ENCODE measurements at regions not wholly inside any gene's neighbourhood (a gene's known extent, or its start where the extent isn't known, plus 50 kb on each side); places are given as distances from the start of the nearest gene placed in this dataset.

GRCh38 chr20:16898433-16898832 lies 150.3 kb downstream of the OTOR start:
- Histone ChIP-seq H3K36me3 (ENCODE audit: control insufficient read depth in 2 of 2, insufficient read depth in 2 of 2, low read length in 1 of 2) (no peaks in the 10 kb centered on the region), H3K27ac (ENCODE audit: low read depth in 1 of 2, low read length in 1 of 2) (no peak overlapping the region), H3K4me3 (ENCODE audit: low read length in 2 of 2) (no peak overlapping the region), H3K9me3 (ENCODE audit: control insufficient read depth in 2 of 2, insufficient read depth in 1 of 2, low read length in 1 of 2) (no peaks in the 10 kb centered on the region), H3K27me3 (ENCODE audit: control insufficient read depth in 2 of 2, insufficient read depth in 1 of 2, low read length in 1 of 2) (no peaks in the 10 kb centered on the region), H3K4me1 (ENCODE audit: control insufficient read depth in 2 of 2, insufficient read depth in 2 of 2, low read length in 2 of 2) (no peaks in the 10 kb centered on the region)
- 89% methylated on average over 4 of the region's 4 CpGs for WGBS
- no peak for DNase-seq (ENCODE audit: low read depth in 6 of 9, low spot score in 9 of 9)

GRCh38 chr20:16902662-16903061 lies 154.5 kb downstream of the OTOR start:
- Histone ChIP-seq H3K27ac (ENCODE audit: low read depth in 1 of 2, low read length in 1 of 2) (no peak overlapping the region), H3K9me3 (ENCODE audit: control insufficient read depth in 2 of 2, insufficient read depth in 1 of 2, low read length in 1 of 2) (no peaks in the 10 kb centered on the region), H3K27me3 (ENCODE audit: control insufficient read depth in 2 of 2, insufficient read depth in 1 of 2, low read length in 1 of 2) (no peaks in the 10 kb centered on the region), H3K36me3 (ENCODE audit: control insufficient read depth in 2 of 2, insufficient read depth in 2 of 2, low read length in 1 of 2) (no peaks in the 10 kb centered on the region), H3K4me1 (ENCODE audit: control insufficient read depth in 2 of 2, insufficient read depth in 2 of 2, low read length in 2 of 2) (no peaks in the 10 kb centered on the region), H3K4me3 (ENCODE audit: low read length in 2 of 2) (no peak overlapping the region)
- WGBS = 98% methylated on average over 2 of the region's 2 CpGs
- no peak for DNase-seq (ENCODE audit: low read depth in 6 of 9, low spot score in 9 of 9)

- Histone ChIP-seq H3K36me3 (ENCODE audit: control insufficient read depth in 2 of 2, insufficient read depth in 2 of 2, low read length in 1 of 2) (no peaks in the 10 kb centered on the region), H3K27ac (ENCODE audit: low read depth in 1 of 2, low read length in 1 of 2) (no peak overlapping the region), H3K4me1 (ENCODE audit: control insufficient read depth in 2 of 2, insufficient read depth in 2 of 2, low read length in 2 of 2) (no peaks in the 10 kb centered on the region), H3K4me3 (ENCODE audit: low read length in 2 of 2) (no peak overlapping the region), H3K9me3 (ENCODE audit: control insufficient read depth in 2 of 2, insufficient read depth in 1 of 2, low read length in 1 of 2) (no peaks in the 10 kb centered on the region), H3K27me3 (ENCODE audit: control insufficient read depth in 2 of 2, insufficient read depth in 1 of 2, low read length in 1 of 2) (no peaks in the 10 kb centered on the region)
- WGBS = 58% methylated on average over 5 of the region's 5 CpGs
- DNase-seq (ENCODE audit: low read depth in 6 of 9, low spot score in 9 of 9) = no peak
These were observed 156.6 kb downstream of the OTOR start for GRCh38 chr20:16904751-16905150.

- no peak for DNase-seq (ENCODE audit: low read depth in 6 of 9, low spot score in 9 of 9)
- Histone ChIP-seq H3K27ac (ENCODE audit: low read depth in 1 of 2, low read length in 1 of 2) (no peak overlapping the region), H3K4me1 (ENCODE audit: control insufficient read depth in 2 of 2, insufficient read depth in 2 of 2, low read length in 2 of 2) (no peaks in the 10 kb centered on the region), H3K27me3 (ENCODE audit: control insufficient read depth in 2 of 2, insufficient read depth in 1 of 2, low read length in 1 of 2) (no peaks in the 10 kb centered on the region), H3K9me3 (ENCODE audit: control insufficient read depth in 2 of 2, insufficient read depth in 1 of 2, low read length in 1 of 2) (peaks cover 1 to 12% of the 10 kb centered on the region in 2 donors), H3K4me3 (ENCODE audit: low read length in 2 of 2) (no peak overlapping the region), H3K36me3 (ENCODE audit: control insufficient read depth in 2 of 2, insufficient read depth in 2 of 2, low read length in 1 of 2) (no peaks in the 10 kb centered on the region)
- WGBS = 75% methylated on average over 1 of the region's 1 CpG
These were observed 166.1 kb downstream of the OTOR start for GRCh38 chr20:16914277-16914676.

GRCh38 chr20:16916165-16916564 lies 168.0 kb downstream of the OTOR start:
- DNase-seq (ENCODE audit: low read depth in 6 of 9, low spot score in 9 of 9) = no peak
- Histone ChIP-seq H3K4me3 (ENCODE audit: low read length in 2 of 2) (no peak overlapping the region), H3K27ac (ENCODE audit: low read depth in 1 of 2, low read length in 1 of 2) (no peak overlapping the region), H3K36me3 (ENCODE audit: control insufficient read depth in 2 of 2, insufficient read depth in 2 of 2, low read length in 1 of 2) (no peaks in the 10 kb centered on the region), H3K9me3 (ENCODE audit: control insufficient read depth in 2 of 2, insufficient read depth in 1 of 2, low read length in 1 of 2) (peaks cover 1 to 12% of the 10 kb centered on the region in 2 donors), H3K4me1 (ENCODE audit: control insufficient read depth in 2 of 2, insufficient read depth in 2 of 2, low read length in 2 of 2) (no peaks in the 10 kb centered on the region), H3K27me3 (ENCODE audit: control insufficient read depth in 2 of 2, insufficient read depth in 1 of 2, low read length in 1 of 2) (no peaks in the 10 kb centered on the region)
- WGBS = 63% methylated on average over 1 of the region's 1 CpG

GRCh38 chr20:16917636-16918035 lies 169.5 kb downstream of the OTOR start:
- Histone ChIP-seq H3K4me3 (ENCODE audit: low read length in 2 of 2) (no peak overlapping the region), H3K4me1 (ENCODE audit: control insufficient read depth in 2 of 2, insufficient read depth in 2 of 2, low read length in 2 of 2) (no peaks in the 10 kb centered on the region), H3K9me3 (ENCODE audit: control insufficient read depth in 2 of 2, insufficient read depth in 1 of 2, low read length in 1 of 2) (peaks cover 1 to 12% of the 10 kb centered on the region in 2 donors), H3K27ac (ENCODE audit: low read depth in 1 of 2, low read length in 1 of 2) (no peak overlapping the region), H3K36me3 (ENCODE audit: control insufficient read depth in 2 of 2, insufficient read depth in 2 of 2, low read length in 1 of 2) (no peaks in the 10 kb centered on the region), H3K27me3 (ENCODE audit: control insufficient read depth in 2 of 2, insufficient read depth in 1 of 2, low read length in 1 of 2) (no peaks in the 10 kb centered on the region)
- no peak for DNase-seq (ENCODE audit: low read depth in 6 of 9, low spot score in 9 of 9)
- 94% methylated on average over 1 of the region's 1 CpG for WGBS

GRCh38 chr20:16918366-16918765 lies 170.2 kb downstream of the OTOR start:
- 95% methylated on average over 4 of the region's 4 CpGs for WGBS
- H3K27ac ChIP-seq (ENCODE audit: low read depth in 1 of 2, low read length in 1 of 2) = no peak overlapping the region
- H3K36me3 ChIP-seq (ENCODE audit: control insufficient read depth in 2 of 2, insufficient read depth in 2 of 2, low read length in 1 of 2) = no peaks in the 10 kb centered on the region
- H3K4me3 ChIP-seq (ENCODE audit: low read length in 2 of 2) = no peak overlapping the region
- H3K4me1 ChIP-seq (ENCODE audit: control insufficient read depth in 2 of 2, insufficient read depth in 2 of 2, low read length in 2 of 2) = no peaks in the 10 kb centered on the region
- DNase-seq (ENCODE audit: low read depth in 6 of 9, low spot score in 9 of 9) = no peak
- H3K27me3 ChIP-seq (ENCODE audit: control insufficient read depth in 2 of 2, insufficient read depth in 1 of 2, low read length in 1 of 2) = no peaks in the 10 kb centered on the region
- peaks cover 1 to 12% of the 10 kb centered on the region in 2 donors for H3K9me3 ChIP-seq (ENCODE audit: control insufficient read depth in 2 of 2, insufficient read depth in 1 of 2, low read length in 1 of 2)

- WGBS = 70% methylated on average over 5 of the region's 5 CpGs
- Histone ChIP-seq H3K9me3 (ENCODE audit: control insufficient read depth in 2 of 2, insufficient read depth in 1 of 2, low read length in 1 of 2) (peaks cover 1 to 8% of the 10 kb centered on the region in 2 donors), H3K4me1 (ENCODE audit: control insufficient read depth in 2 of 2, insufficient read depth in 2 of 2, low read length in 2 of 2) (no peaks in the 10 kb centered on the region), H3K36me3 (ENCODE audit: control insufficient read depth in 2 of 2, insufficient read depth in 2 of 2, low read length in 1 of 2) (no peaks in the 10 kb centered on the region), H3K4me3 (ENCODE audit: low read length in 2 of 2) (no peak overlapping the region), H3K27ac (ENCODE audit: low read depth in 1 of 2, low read length in 1 of 2) (no peak overlapping the region), H3K27me3 (ENCODE audit: control insufficient read depth in 2 of 2, insufficient read depth in 1 of 2, low read length in 1 of 2) (no peaks in the 10 kb centered on the region)
- DNase-seq (ENCODE audit: low read depth in 6 of 9, low spot score in 9 of 9) = no peak
These were observed 171.7 kb downstream of the OTOR start for GRCh38 chr20:16919841-16920240.

- H3K4me3 ChIP-seq (ENCODE audit: low read length in 2 of 2) = no peak overlapping the region
- no peaks in the 10 kb centered on the region for H3K9me3 ChIP-seq (ENCODE audit: control insufficient read depth in 2 of 2, insufficient read depth in 1 of 2, low read length in 1 of 2)
- WGBS = 78% methylated on average over 3 of the region's 3 CpGs
- H3K27ac ChIP-seq (ENCODE audit: low read depth in 1 of 2, low read length in 1 of 2) = no peak overlapping the region
- no peaks in the 10 kb centered on the region for H3K4me1 ChIP-seq (ENCODE audit: control insufficient read depth in 2 of 2, insufficient read depth in 2 of 2, low read length in 2 of 2)
- H3K27me3 ChIP-seq (ENCODE audit: control insufficient read depth in 2 of 2, insufficient read depth in 1 of 2, low read length in 1 of 2) = no peaks in the 10 kb centered on the region
- no peaks in the 10 kb centered on the region for H3K36me3 ChIP-seq (ENCODE audit: control insufficient read depth in 2 of 2, insufficient read depth in 2 of 2, low read length in 1 of 2)
- no peak for DNase-seq (ENCODE audit: low read depth in 6 of 9, low spot score in 9 of 9)
These were observed 174.7 kb downstream of the OTOR start for GRCh38 chr20:16922834-16923233.

Measured in thymus (tissue), 11 donors.